ENCODE measurements at regions not wholly inside any gene's neighbourhood (a gene's known extent, or its start where the extent isn't known, plus 50 kb on each side); places are given as distances from the start of the nearest gene placed in this dataset.

GRCh38 chr17:79155701-79156100 lies 81.1 kb downstream of the ENGASE start:
- TF ChIP-seq CTCF (IDR thresholded peaks at IDR 0.05; ENCODE audit: insufficient read depth in 1 of 2, low read depth in 1 of 2, low read length in 1 of 2, severe bottlenecking in 1 of 2, unreplicated experiment in 1 of 2): no peak
- no peaks in the 10 kb centered on the region for H3K4me1 ChIP-seq
- ChIA-PET POLR2A (no interaction called here), CTCF (no interaction called here)
- no peaks in the 10 kb centered on the region for H3K9me3 ChIP-seq
- Mint-ChIP-seq H3K27ac (ENCODE audit: unreplicated experiment) (no peak overlapping the region), H3K27me3 (ENCODE audit: insufficient read depth, unreplicated experiment) (peaks cover 48% of the 10 kb centered on the region), H3K36me3 (ENCODE audit: insufficient read depth, unreplicated experiment) (no peaks in the 10 kb centered on the region), H3K4me1 (ENCODE audit: low read depth, unreplicated experiment) (no peaks in the 10 kb centered on the region), H3K4me3 (ENCODE audit: unreplicated experiment) (no peak overlapping the region), H3K9me3 (ENCODE audit: unreplicated experiment) (no peaks in the 10 kb centered on the region)
- no peak overlapping the region for H3K4me3 ChIP-seq (ENCODE audit: low read depth, low read length)
- BruUV-seq (replicated peaks): no TSS peak
- no peaks in the 10 kb centered on the region for H3K36me3 ChIP-seq (ENCODE audit: control insufficient read depth, insufficient read depth, low read length)
- intact Hi-C loops (cut with micrococcal nuclease; ENCODE audit: unreplicated experiment): no loop called here
- DNase-seq: no peak
- H3K27me3 ChIP-seq (replicated peaks; ENCODE audit: control insufficient read depth, insufficient read depth, low read length): peaks cover 6% of the 10 kb centered on the region

DNA sequence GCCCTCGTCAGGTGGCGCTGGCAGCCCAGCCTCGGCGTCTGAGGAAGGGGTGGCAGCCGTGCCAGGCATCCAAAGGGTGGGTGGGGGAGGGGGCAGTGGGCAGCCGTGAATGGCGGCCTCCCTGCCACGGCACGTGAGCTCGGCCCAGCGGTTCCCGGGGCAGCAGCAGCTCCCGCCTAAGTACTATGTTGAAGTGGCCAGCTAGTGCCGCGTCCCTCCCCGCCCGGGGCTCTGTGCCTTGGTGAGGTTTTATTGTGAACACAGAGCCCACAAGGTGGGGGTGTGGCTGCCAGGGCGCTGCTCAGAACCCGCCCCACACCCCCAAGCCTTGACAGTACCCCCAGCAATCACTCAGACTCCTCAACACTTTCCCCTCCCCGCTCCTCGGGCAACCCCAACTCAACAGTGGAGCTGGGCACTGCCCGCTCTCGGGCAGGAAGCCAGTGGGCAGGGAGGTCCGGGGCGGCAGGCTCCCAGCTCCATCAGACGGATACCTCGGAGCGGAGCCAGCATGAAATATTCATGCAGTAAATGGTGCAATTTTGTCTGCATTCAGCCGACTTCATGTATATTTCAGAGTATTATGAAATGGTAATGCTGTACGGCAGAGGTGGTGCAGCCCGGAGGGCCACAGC lies 80.4 kb downstream of the ENGASE start:
- no peaks in the 10 kb centered on the region for H3K4me1 Mint-ChIP-seq (ENCODE audit: low read depth, unreplicated experiment)
- no peaks in the 10 kb centered on the region for H3K9me3 Mint-ChIP-seq (ENCODE audit: unreplicated experiment)
- no peaks in the 10 kb centered on the region for H3K9me3 ChIP-seq
- no peak for DNase-seq
- H3K4me1 ChIP-seq: no peaks in the 10 kb centered on the region
- POLR2A ChIA-PET: no interaction called here
- TF ChIP-seq CTCF (IDR thresholded peaks at IDR 0.05; ENCODE audit: insufficient read depth in 1 of 2, low read depth in 1 of 2, low read length in 1 of 2, severe bottlenecking in 1 of 2, unreplicated experiment in 1 of 2): no peak
- no peak overlapping the region for H3K4me3 ChIP-seq (ENCODE audit: low read depth, low read length)
- H3K27me3 ChIP-seq (replicated peaks; ENCODE audit: control insufficient read depth, insufficient read depth, low read length): peaks cover 6% of the 10 kb centered on the region
- peaks cover 51% of the 10 kb centered on the region for H3K27me3 Mint-ChIP-seq (ENCODE audit: insufficient read depth, unreplicated experiment)
- no peak overlapping the region for H3K4me3 Mint-ChIP-seq (ENCODE audit: unreplicated experiment)
- BruUV-seq (replicated peaks): no TSS peak
- H3K36me3 ChIP-seq (ENCODE audit: control insufficient read depth, insufficient read depth, low read length): no peaks in the 10 kb centered on the region
- intact Hi-C loops (cut with micrococcal nuclease; ENCODE audit: unreplicated experiment): no loop called here
- CTCF ChIA-PET: interaction anchor here (0.6 kb wide), 1 partner anchor 239 kb away, joined by 4 read pairs; no protein-coding TSS in a partner anchor
- H3K36me3 Mint-ChIP-seq (ENCODE audit: insufficient read depth, unreplicated experiment): no peaks in the 10 kb centered on the region
- H3K27ac Mint-ChIP-seq (ENCODE audit: unreplicated experiment): no peak overlapping the region

DNA sequence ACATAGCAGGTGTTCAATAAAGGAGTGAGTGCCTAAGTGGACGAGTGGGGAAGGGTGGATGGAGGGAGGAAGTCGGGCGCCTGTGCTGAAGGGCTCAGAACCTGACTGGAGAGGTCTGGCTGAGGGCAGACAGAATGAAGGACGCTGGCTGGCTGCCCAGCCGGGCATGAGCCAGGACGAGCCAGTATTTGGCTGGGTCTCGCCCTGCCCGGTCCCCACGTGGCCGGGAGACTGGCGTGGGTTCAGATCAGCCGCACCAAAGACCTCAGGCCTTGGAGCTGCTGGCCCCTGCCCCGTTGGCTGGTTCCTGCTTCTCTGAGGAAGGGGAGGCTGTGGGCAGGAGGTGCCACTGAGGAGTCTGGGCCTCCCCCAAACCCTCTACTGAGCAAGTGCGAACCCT lies 79.8 kb downstream of the ENGASE start:
- no peaks in the 10 kb centered on the region for H3K9me3 Mint-ChIP-seq (ENCODE audit: unreplicated experiment)
- DNase-seq: no peak
- peaks cover 51% of the 10 kb centered on the region for H3K27me3 Mint-ChIP-seq (ENCODE audit: insufficient read depth, unreplicated experiment)
- no TSS peak for BruUV-seq (replicated peaks)
- Histone ChIP-seq H3K9me3 (no peaks in the 10 kb centered on the region), H3K4me1 (no peaks in the 10 kb centered on the region), H3K4me3 (ENCODE audit: low read depth, low read length) (no peak overlapping the region), H3K27me3 (replicated peaks; ENCODE audit: control insufficient read depth, insufficient read depth, low read length) (peaks cover 4% of the 10 kb centered on the region), H3K36me3 (ENCODE audit: control insufficient read depth, insufficient read depth, low read length) (no peaks in the 10 kb centered on the region)
- no peak overlapping the region for H3K27ac Mint-ChIP-seq (ENCODE audit: unreplicated experiment)
- no peak for TF ChIP-seq CTCF (IDR thresholded peaks at IDR 0.05; ENCODE audit: insufficient read depth in 1 of 2, low read depth in 1 of 2, low read length in 1 of 2, severe bottlenecking in 1 of 2, unreplicated experiment in 1 of 2)
- H3K36me3 Mint-ChIP-seq (ENCODE audit: insufficient read depth, unreplicated experiment): no peaks in the 10 kb centered on the region
- ChIA-PET POLR2A (no interaction called here), CTCF (no interaction called here)
- intact Hi-C loops (cut with micrococcal nuclease; ENCODE audit: unreplicated experiment): no loop called here
- H3K4me3 Mint-ChIP-seq (ENCODE audit: unreplicated experiment): no peak overlapping the region
- no peaks in the 10 kb centered on the region for H3K4me1 Mint-ChIP-seq (ENCODE audit: low read depth, unreplicated experiment)

Data from Caco-2 (cell line).